ENCODE measurements at regions not wholly inside any gene's neighbourhood (a gene's known extent, or its start where the extent isn't known, plus 50 kb on each side); places are given as distances from the start of the nearest gene placed in this dataset.
"Not testable (repeated sequence)": the region's sequence is repeated elsewhere in the genome, so short reads cannot be mapped to it uniquely, and the experiment has no call there.

GRCh38 chr15:30791239-30792175, 112.2 kb upstream of the FAN1 start:
- no peaks in the 10 kb centered on the region for H3K4me1 ChIP-seq (ENCODE audit: control insufficient read depth in 2 of 2, insufficient read depth in 2 of 2, low read length in 2 of 2)
- no peaks in the 10 kb centered on the region for H3K9me3 Mint-ChIP-seq
- no peak overlapping the region for H3K4me3 ChIP-seq (ENCODE audit: low read length)
- intact Hi-C loops (cut with micrococcal nuclease), result no loop called here
- POLR2A ChIA-PET, result no interaction called here
- no peak for DNase-seq
- H3K36me3 Mint-ChIP-seq, result peaks cover 0 to 3% (median 0%) of the 10 kb centered on the region in 5 donors
- H3K27ac ChIP-seq (ENCODE audit: low read depth, low read length), result no peak overlapping the region
- CTCF ChIA-PET, result no interaction called here
- peaks cover 4 to 23% (median 16%) of the 10 kb centered on the region in 5 donors for H3K27me3 Mint-ChIP-seq
- no peaks in the 10 kb centered on the region for H3K4me1 Mint-ChIP-seq
- no peak overlapping the region for H3K4me3 Mint-ChIP-seq
- no peaks in the 10 kb centered on the region for H3K36me3 ChIP-seq (ENCODE audit: control insufficient read depth in 2 of 3, insufficient read depth in 3 of 3, low read length in 3 of 3)
- H3K9me3 ChIP-seq (ENCODE audit: control insufficient read depth in 2 of 3, low read length in 3 of 3), result no peaks in the 10 kb centered on the region
- no peak for ATAC-seq
- no peak overlapping the region for H3K27ac Mint-ChIP-seq
- H3K27me3 ChIP-seq (ENCODE audit: control insufficient read depth in 2 of 2, insufficient read depth in 2 of 2, low read length in 2 of 2), result no peaks in the 10 kb centered on the region

GRCh38 chr15:30792843-30793242, 110.9 kb upstream of the FAN1 start:
- H3K4me1 ChIP-seq (ENCODE audit: control insufficient read depth in 2 of 2, insufficient read depth in 2 of 2, low read length in 2 of 2); CTCF ChIA-PET; H3K36me3 ChIP-seq (ENCODE audit: control insufficient read depth in 2 of 3, insufficient read depth in 3 of 3, low read length in 3 of 3); intact Hi-C loops (cut with micrococcal nuclease); H3K9me3 ChIP-seq (ENCODE audit: control insufficient read depth in 2 of 3, low read length in 3 of 3); H3K27me3 ChIP-seq (ENCODE audit: control insufficient read depth in 2 of 2, insufficient read depth in 2 of 2, low read length in 2 of 2); H3K27ac Mint-ChIP-seq; H3K4me1 Mint-ChIP-seq; ATAC-seq; DNase-seq; H3K27ac ChIP-seq (ENCODE audit: low read depth, low read length); H3K9me3 Mint-ChIP-seq; H3K4me3 Mint-ChIP-seq; H3K4me3 ChIP-seq (ENCODE audit: low read length); H3K36me3 Mint-ChIP-seq: not testable (repeated sequence)
- peaks cover 4 to 18% (median 13%) of the 10 kb centered on the region in 5 donors for H3K27me3 Mint-ChIP-seq
- POLR2A ChIA-PET, result interaction anchor here (0.6 kb wide), 1 partner anchor 49 kb away, joined by 4 read pairs; no protein-coding TSS in a partner anchor

- no peaks in the 10 kb centered on the region for H3K27me3 ChIP-seq (ENCODE audit: control insufficient read depth in 2 of 2, insufficient read depth in 2 of 2, low read length in 2 of 2)
- no peaks in the 10 kb centered on the region for H3K4me1 ChIP-seq (ENCODE audit: control insufficient read depth in 2 of 2, insufficient read depth in 2 of 2, low read length in 2 of 2)
- H3K9me3 ChIP-seq (ENCODE audit: control insufficient read depth in 2 of 3, low read length in 3 of 3), result no peaks in the 10 kb centered on the region
- H3K36me3 Mint-ChIP-seq, result peaks cover 0 to 3% (median 0%) of the 10 kb centered on the region in 5 donors
- no peak overlapping the region for H3K27ac ChIP-seq (ENCODE audit: low read depth, low read length)
- no peak overlapping the region for H3K4me3 ChIP-seq (ENCODE audit: low read length)
- H3K4me3 Mint-ChIP-seq, result no peak overlapping the region
- ChIA-PET POLR2A (no interaction called here), CTCF (no interaction called here)
- no peak for ATAC-seq
- intact Hi-C loops (cut with micrococcal nuclease), result no loop called here
- no peaks in the 10 kb centered on the region for H3K4me1 Mint-ChIP-seq
- no peaks in the 10 kb centered on the region for H3K36me3 ChIP-seq (ENCODE audit: control insufficient read depth in 2 of 3, insufficient read depth in 3 of 3, low read length in 3 of 3)
- H3K27ac Mint-ChIP-seq, result no peak overlapping the region
- DNase-seq, result no peak
- peaks cover 3 to 11% (median 6%) of the 10 kb centered on the region in 5 donors for H3K27me3 Mint-ChIP-seq
- no peaks in the 10 kb centered on the region for H3K9me3 Mint-ChIP-seq
These were observed 109.3 kb upstream of the FAN1 start for GRCh38 chr15:30794388-30794787.

GRCh38 chr15:30799565-30799964, 104.2 kb upstream of the FAN1 start:
- H3K9me3 Mint-ChIP-seq; CTCF ChIA-PET; H3K36me3 ChIP-seq (ENCODE audit: control insufficient read depth in 2 of 3, insufficient read depth in 3 of 3, low read length in 3 of 3); POLR2A ChIA-PET; H3K27me3 Mint-ChIP-seq; H3K36me3 Mint-ChIP-seq; H3K4me1 Mint-ChIP-seq; H3K9me3 ChIP-seq (ENCODE audit: control insufficient read depth in 2 of 3, low read length in 3 of 3); H3K4me1 ChIP-seq (ENCODE audit: control insufficient read depth in 2 of 2, insufficient read depth in 2 of 2, low read length in 2 of 2); H3K27me3 ChIP-seq (ENCODE audit: control insufficient read depth in 2 of 2, insufficient read depth in 2 of 2, low read length in 2 of 2); H3K4me3 ChIP-seq (ENCODE audit: low read length); H3K27ac Mint-ChIP-seq; H3K4me3 Mint-ChIP-seq; ATAC-seq; H3K27ac ChIP-seq (ENCODE audit: low read depth, low read length): not testable (repeated sequence)
- DNase-seq, result peak in 1 of 9 donors; percentile 12
- intact Hi-C loops (cut with micrococcal nuclease), result loop anchor here in 1 of 2 donors (5.0 kb wide), 1 partner anchor 328 kb away; no protein-coding TSS in a partner anchor

GRCh38 chr15:30801140-30801895, 102.4 kb upstream of the FAN1 start:
- POLR2A ChIA-PET; H3K4me1 ChIP-seq (ENCODE audit: control insufficient read depth in 2 of 2, insufficient read depth in 2 of 2, low read length in 2 of 2): not testable (repeated sequence)

GRCh38 chr15:30802001-30802400, 101.7 kb upstream of the FAN1 start:
- CTCF ChIA-PET, result interaction anchor here (0.6 to 1.8 kb wide), 3 partner anchors 55 to 327 kb away, joined by 4 to 5 read pairs (median 5); no protein-coding TSS in a partner anchor
- ATAC-seq; H3K27me3 ChIP-seq (ENCODE audit: control insufficient read depth in 2 of 2, insufficient read depth in 2 of 2, low read length in 2 of 2); DNase-seq; POLR2A ChIA-PET; H3K27me3 Mint-ChIP-seq; H3K27ac Mint-ChIP-seq; H3K9me3 ChIP-seq (ENCODE audit: control insufficient read depth in 2 of 3, low read length in 3 of 3); H3K4me3 ChIP-seq (ENCODE audit: low read length); H3K4me1 ChIP-seq (ENCODE audit: control insufficient read depth in 2 of 2, insufficient read depth in 2 of 2, low read length in 2 of 2); H3K36me3 ChIP-seq (ENCODE audit: control insufficient read depth in 2 of 3, insufficient read depth in 3 of 3, low read length in 3 of 3); H3K36me3 Mint-ChIP-seq; H3K4me3 Mint-ChIP-seq; H3K4me1 Mint-ChIP-seq; H3K27ac ChIP-seq (ENCODE audit: low read depth, low read length): not testable (repeated sequence)
- peaks cover 0 to 12% (median 4%) of the 10 kb centered on the region in 11 donors for H3K9me3 Mint-ChIP-seq
- intact Hi-C loops (cut with micrococcal nuclease), result loop anchor here (5.0 to 10.0 kb wide), 2 partner anchors 53 to 685 kb away; no protein-coding TSS in a partner anchor

More at GRCh38 chr15:30801140-30801895, 102.4 kb upstream of the FAN1 start:
- not testable (repeated sequence) for H3K27me3 ChIP-seq (ENCODE audit: control insufficient read depth in 2 of 2, insufficient read depth in 2 of 2, low read length in 2 of 2); H3K36me3 Mint-ChIP-seq; H3K4me3 Mint-ChIP-seq; H3K27ac ChIP-seq (ENCODE audit: low read depth, low read length); H3K27ac Mint-ChIP-seq; H3K9me3 ChIP-seq (ENCODE audit: control insufficient read depth in 2 of 3, low read length in 3 of 3); ATAC-seq; H3K27me3 Mint-ChIP-seq; H3K36me3 ChIP-seq (ENCODE audit: control insufficient read depth in 2 of 3, insufficient read depth in 3 of 3, low read length in 3 of 3); H3K4me3 ChIP-seq (ENCODE audit: low read length); H3K4me1 Mint-ChIP-seq; H3K9me3 Mint-ChIP-seq
- DNase-seq, result peak in 4 of 9 donors; percentile 18 to 36 (median 31)
- CTCF ChIA-PET, result interaction anchor here (1.3 to 1.8 kb wide), 2 partner anchors 58 to 328 kb away, joined by 5 read pairs; no protein-coding TSS in a partner anchor
- intact Hi-C loops (cut with micrococcal nuclease), result loop anchor here (2.0 to 10.0 kb wide), 3 partner anchors 53 to 686 kb away; no protein-coding TSS in a partner anchor

Measured in naive thymus-derived CD4-positive, alpha-beta T cell (primary cell).